Uterus (tissue), 2 donors: ENCODE measurements at regions not wholly inside any gene's neighbourhood (a gene's known extent, or its start where the extent isn't known, plus 50 kb on each side); places are given as distances from the start of the nearest gene placed in this dataset.

Experiments
- CTCF ChIP-seq, 4 experiments: fragments of 200-600 bp in 2 of 4; fragments of 450-650 bp in 2 of 4; sonication (generic) in 2 of 4; IDR thresholded peaks; one replicate each; pipeline ENCODE4 v1.5.1; 2016 to 2019; ENCODE audit warnings: antibody characterized with exemption in 4 of 4, mild to moderate bottlenecking in 2 of 4, moderate library complexity in 1 of 4
- POLR2A ChIP-seq, 2 donors: fragments of 450-650 bp; IDR thresholded peaks; one replicate each; pipeline ENCODE4 v1.6.1; 2016; ENCODE audit warnings: antibody characterized with exemption in 2 of 2, mild to moderate bottlenecking in 1 of 2, moderate library complexity in 1 of 2

GRCh38 chr3:165518346-165518745 is 318.9 kb downstream of the BCHE start:
- TF ChIP-seq CTCF (IDR thresholded peaks at IDR 0.05) (no peak), POLR2A (IDR thresholded peaks at IDR 0.05) (no peak)
